ENCODE measurements at regions not wholly inside any gene's neighbourhood (a gene's known extent, or its start where the extent isn't known, plus 50 kb on each side); places are given as distances from the start of the nearest gene placed in this dataset.

- H3K4me3 Mint-ChIP-seq (ENCODE audit: unreplicated experiment) = no peak overlapping the region
- no peaks in the 10 kb centered on the region for H3K9me3 Mint-ChIP-seq (ENCODE audit: unreplicated experiment)
- DNase-seq (ENCODE audit: low spot score) = no peak
- H3K36me3 Mint-ChIP-seq (ENCODE audit: low read depth, unreplicated experiment) = no peaks in the 10 kb centered on the region
- H3K27me3 Mint-ChIP-seq (ENCODE audit: unreplicated experiment) = no peaks in the 10 kb centered on the region
- peaks cover 10% of the 10 kb centered on the region for H3K4me1 Mint-ChIP-seq (ENCODE audit: unreplicated experiment)
- no peak for TF ChIP-seq CTCF (IDR thresholded peaks at IDR 0.05; ENCODE audit: unreplicated experiment)
- peak overlapping the region; percentile 12 for H3K27ac Mint-ChIP-seq (ENCODE audit: unreplicated experiment)
Measured at GRCh38 chr3:21826416-21826815, 75.4 kb upstream of the ZNF385D start.

DNA sequence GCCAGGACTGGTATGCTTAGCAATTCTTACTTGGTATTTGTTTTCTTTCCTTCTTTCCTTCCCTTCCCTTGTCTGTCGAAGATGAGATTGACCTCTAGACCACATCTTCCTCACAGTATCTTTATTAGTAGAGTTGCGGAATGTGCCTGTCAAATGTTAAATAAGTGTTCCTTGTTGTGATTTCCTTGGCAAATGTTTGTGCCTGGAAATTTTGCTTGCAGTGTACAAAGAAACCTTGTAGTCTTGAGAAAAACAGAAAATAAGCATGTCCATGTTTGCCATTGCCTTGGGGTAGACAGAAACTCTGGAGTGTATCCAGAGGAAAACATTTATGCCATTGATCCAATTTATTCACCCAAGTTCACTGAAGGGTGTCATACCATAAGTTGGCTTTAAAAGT is 79.5 kb upstream of the ZNF385D start:
- TF ChIP-seq CTCF (IDR thresholded peaks at IDR 0.05; ENCODE audit: unreplicated experiment) = no peak
- no peak overlapping the region for H3K27ac Mint-ChIP-seq (ENCODE audit: unreplicated experiment)
- no peaks in the 10 kb centered on the region for H3K9me3 Mint-ChIP-seq (ENCODE audit: unreplicated experiment)
- H3K36me3 Mint-ChIP-seq (ENCODE audit: low read depth, unreplicated experiment) = no peaks in the 10 kb centered on the region
- DNase-seq (ENCODE audit: low spot score) = no peak
- H3K4me1 Mint-ChIP-seq (ENCODE audit: unreplicated experiment) = peaks cover 10% of the 10 kb centered on the region
- H3K27me3 Mint-ChIP-seq (ENCODE audit: unreplicated experiment) = no peaks in the 10 kb centered on the region
- no peak overlapping the region for H3K4me3 Mint-ChIP-seq (ENCODE audit: unreplicated experiment)

DNA sequence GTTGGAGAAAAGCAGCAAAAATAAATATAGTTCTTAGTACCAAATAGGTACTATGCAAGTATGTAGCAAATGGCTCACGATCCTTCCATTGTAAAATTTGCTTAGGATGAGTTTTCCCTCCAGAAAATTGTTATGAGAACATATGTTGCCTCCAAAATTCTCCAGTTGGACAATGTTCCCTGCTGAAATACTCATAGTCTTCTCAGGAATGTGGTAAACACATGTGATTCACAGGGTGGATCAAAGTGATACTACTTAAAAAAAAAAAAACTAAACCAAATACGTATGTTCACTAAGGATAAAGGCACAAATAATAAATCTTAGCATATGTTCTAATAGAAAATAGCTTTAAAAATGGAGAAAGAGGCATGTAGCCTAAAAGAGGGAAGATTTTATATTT is 84.3 kb upstream of the ZNF385D start:
- no peak overlapping the region for H3K4me3 Mint-ChIP-seq (ENCODE audit: unreplicated experiment)
- no peak overlapping the region for H3K27ac Mint-ChIP-seq (ENCODE audit: unreplicated experiment)
- H3K36me3 Mint-ChIP-seq (ENCODE audit: low read depth, unreplicated experiment) = no peaks in the 10 kb centered on the region
- no peak for TF ChIP-seq CTCF (IDR thresholded peaks at IDR 0.05; ENCODE audit: unreplicated experiment)
- H3K27me3 Mint-ChIP-seq (ENCODE audit: unreplicated experiment) = no peaks in the 10 kb centered on the region
- peaks cover 4% of the 10 kb centered on the region for H3K4me1 Mint-ChIP-seq (ENCODE audit: unreplicated experiment)
- H3K9me3 Mint-ChIP-seq (ENCODE audit: unreplicated experiment) = no peaks in the 10 kb centered on the region
- no peak for DNase-seq (ENCODE audit: low spot score)

DNA sequence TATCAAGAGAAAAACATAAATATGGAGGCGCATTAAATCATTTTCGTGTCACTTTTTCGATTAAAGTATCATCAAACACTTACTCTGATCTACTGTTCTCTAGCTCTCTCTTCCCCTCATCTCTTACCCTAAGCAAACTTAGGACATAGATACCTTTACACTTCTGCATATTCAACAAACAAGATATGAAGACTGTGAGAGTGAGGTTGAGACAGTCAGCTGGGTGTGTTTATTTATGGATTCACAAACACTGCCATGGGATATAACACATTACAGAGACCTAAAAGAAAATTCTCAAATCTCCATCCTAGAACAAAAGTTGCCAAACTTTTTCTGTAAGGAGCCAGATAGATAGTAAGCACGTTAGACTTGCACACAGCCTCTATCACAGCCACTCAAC is 85.2 kb upstream of the ZNF385D start:
- no peak for TF ChIP-seq CTCF (IDR thresholded peaks at IDR 0.05; ENCODE audit: unreplicated experiment)
- Mint-ChIP-seq H3K4me1 (ENCODE audit: unreplicated experiment) (no peaks in the 10 kb centered on the region), H3K9me3 (ENCODE audit: unreplicated experiment) (no peaks in the 10 kb centered on the region), H3K36me3 (ENCODE audit: low read depth, unreplicated experiment) (no peaks in the 10 kb centered on the region), H3K4me3 (ENCODE audit: unreplicated experiment) (no peak overlapping the region), H3K27me3 (ENCODE audit: unreplicated experiment) (no peaks in the 10 kb centered on the region), H3K27ac (ENCODE audit: unreplicated experiment) (no peak overlapping the region)
- no peak for DNase-seq (ENCODE audit: low spot score)

DNA sequence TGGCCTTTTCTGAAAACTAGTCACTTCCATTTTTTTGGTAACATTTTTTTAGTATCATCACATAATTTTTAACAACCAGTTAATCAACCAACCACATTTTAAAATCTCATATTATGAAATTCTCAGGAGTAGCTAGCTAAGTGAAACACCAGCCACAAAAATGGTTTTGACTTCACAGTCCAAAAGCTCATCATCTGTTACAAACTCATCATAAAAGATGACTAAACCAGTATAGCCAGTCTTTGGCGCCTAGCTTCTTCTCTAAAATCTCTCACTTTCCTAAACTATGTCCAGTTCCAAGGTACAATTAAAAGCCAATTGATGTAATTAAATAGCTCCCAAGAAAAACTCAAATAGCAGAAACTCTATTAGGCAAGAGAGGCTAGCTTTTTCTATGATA is 88.2 kb upstream of the ZNF385D start:
- no peaks in the 10 kb centered on the region for H3K4me1 Mint-ChIP-seq (ENCODE audit: unreplicated experiment)
- no peak for TF ChIP-seq CTCF (IDR thresholded peaks at IDR 0.05; ENCODE audit: unreplicated experiment)
- no peaks in the 10 kb centered on the region for H3K9me3 Mint-ChIP-seq (ENCODE audit: unreplicated experiment)
- H3K27ac Mint-ChIP-seq (ENCODE audit: unreplicated experiment) = no peak overlapping the region
- no peaks in the 10 kb centered on the region for H3K36me3 Mint-ChIP-seq (ENCODE audit: low read depth, unreplicated experiment)
- no peak for DNase-seq (ENCODE audit: low spot score)
- no peaks in the 10 kb centered on the region for H3K27me3 Mint-ChIP-seq (ENCODE audit: unreplicated experiment)
- no peak overlapping the region for H3K4me3 Mint-ChIP-seq (ENCODE audit: unreplicated experiment)

Data from endothelial cell (in vitro differentiated cells).